Nephron (organoid): ENCODE measurements at regions not wholly inside any gene's neighbourhood (a gene's known extent, or its start where the extent isn't known, plus 50 kb on each side); places are given as distances from the start of the nearest gene placed in this dataset.
"Not testable (repeated sequence)": the region's sequence is repeated elsewhere in the genome, so short reads cannot be mapped to it uniquely, and the experiment has no call there.

ENCODE experiments used
- H3K27ac Mint-ChIP-seq, 3 experiments: 2 replicates each; pipeline ENCODE4 v1.8.0; 2020; ENCODE audit warnings: mixed read lengths in 3 of 3, mild to moderate bottlenecking in 2 of 3, moderate library complexity in 1 of 3
- H3K27me3 Mint-ChIP-seq: 2 replicates; pipeline ENCODE4 v1.8.0; 2021; ENCODE audit warnings: low read depth, mild to moderate bottlenecking, moderate library complexity, mixed read lengths
- H3K36me3 Mint-ChIP-seq: 2 replicates; pipeline ENCODE4 v1.8.0; 2020; ENCODE audit warnings: low read depth, mixed read lengths
- H3K4me1 Mint-ChIP-seq: 2 replicates; pipeline ENCODE4 v1.8.0; 2020; ENCODE audit warnings: mixed read lengths
- H3K4me3 Mint-ChIP-seq, 3 experiments: 2 replicates each; pipeline ENCODE4 v1.8.0; 2020; ENCODE audit warnings: mild to moderate bottlenecking in 3 of 3, mixed read lengths in 3 of 3, moderate library complexity in 2 of 3
- H3K9me3 Mint-ChIP-seq: 2 replicates; pipeline ENCODE4 v1.8.0; 2020; ENCODE audit warnings: mixed read lengths
- CTCF ChIP-seq, 3 experiments: fragments of 200-600 bp; sonication (generic); IDR thresholded peaks; one replicate each; pipeline ENCODE4 v1.5.0; 2021; ENCODE audit warnings: antibody characterized with exemption in 3 of 3; ENCODE audit not compliant: unreplicated experiment in 3 of 3

GRCh38 chr11:42840176-42840829, 471.5 kb upstream of the API5 start:
- Mint-ChIP-seq H3K27ac (peak overlapping the region in 2 of 3 experiments; percentile 16 to 34), H3K27me3 (peaks cover 5% of the 10 kb centered on the region), H3K4me1 (peaks cover 29% of the 10 kb centered on the region), H3K36me3 (no peaks in the 10 kb centered on the region), H3K9me3 (no peaks in the 10 kb centered on the region), H3K4me3 (no peak overlapping the region)
- no peak for TF ChIP-seq CTCF (IDR thresholded peaks at IDR 0.05; ENCODE audit: unreplicated experiment in 3 of 3)

- Mint-ChIP-seq H3K9me3 (no peaks in the 10 kb centered on the region), H3K4me1 (peaks cover 29% of the 10 kb centered on the region), H3K27me3 (peaks cover 5% of the 10 kb centered on the region), H3K27ac (peak overlapping the region in 1 of 3 experiments; percentile 45), H3K36me3 (no peaks in the 10 kb centered on the region), H3K4me3 (no peak overlapping the region)
- no peak for TF ChIP-seq CTCF (IDR thresholded peaks at IDR 0.05; ENCODE audit: unreplicated experiment in 3 of 3)
Observed at GRCh38 chr11:42840860-42841259, 470.9 kb upstream of the API5 start.

- Mint-ChIP-seq H3K36me3 (no peaks in the 10 kb centered on the region), H3K9me3 (no peaks in the 10 kb centered on the region), H3K27me3 (peaks cover 5% of the 10 kb centered on the region), H3K27ac (peak overlapping the region; percentile 20 to 45 (median 45)), H3K4me3 (no peak overlapping the region), H3K4me1 (peaks cover 29% of the 10 kb centered on the region)
- TF ChIP-seq CTCF (IDR thresholded peaks at IDR 0.05; ENCODE audit: unreplicated experiment in 3 of 3): no peak
Observed at GRCh38 chr11:42841556-42841955, 470.2 kb upstream of the API5 start.

- Mint-ChIP-seq H3K4me3 (no peak overlapping the region), H3K27me3 (no peaks in the 10 kb centered on the region), H3K9me3 (no peaks in the 10 kb centered on the region), H3K4me1 (peaks cover 19% of the 10 kb centered on the region), H3K36me3 (no peaks in the 10 kb centered on the region), H3K27ac (peak overlapping the region; percentile 12 to 66 (median 14))
- no peak for TF ChIP-seq CTCF (IDR thresholded peaks at IDR 0.05; ENCODE audit: unreplicated experiment in 3 of 3)
Observed at GRCh38 chr11:42849362-42849761, 462.4 kb upstream of the API5 start.

- H3K27me3 Mint-ChIP-seq: no peaks in the 10 kb centered on the region
- H3K4me1 Mint-ChIP-seq: no peaks in the 10 kb centered on the region
- no peak overlapping the region for H3K4me3 Mint-ChIP-seq
- H3K36me3 Mint-ChIP-seq: no peaks in the 10 kb centered on the region
- H3K27ac Mint-ChIP-seq: no peak overlapping the region
- no peak for TF ChIP-seq CTCF (IDR thresholded peaks at IDR 0.05; ENCODE audit: unreplicated experiment in 3 of 3)
- peaks cover 4% of the 10 kb centered on the region for H3K9me3 Mint-ChIP-seq
Observed at GRCh38 chr11:42857344-42857743, 454.5 kb upstream of the API5 start.

GRCh38 chr11:42870480-42870879, 441.3 kb upstream of the API5 start:
- H3K27ac Mint-ChIP-seq: no peak overlapping the region
- no peaks in the 10 kb centered on the region for H3K27me3 Mint-ChIP-seq
- no peak for TF ChIP-seq CTCF (IDR thresholded peaks at IDR 0.05; ENCODE audit: unreplicated experiment in 3 of 3)
- H3K36me3 Mint-ChIP-seq: peaks cover 4% of the 10 kb centered on the region
- H3K9me3 Mint-ChIP-seq: peaks cover 6% of the 10 kb centered on the region
- H3K4me3 Mint-ChIP-seq: no peak overlapping the region
- no peaks in the 10 kb centered on the region for H3K4me1 Mint-ChIP-seq

GRCh38 chr11:42873800-42874405, 437.9 kb upstream of the API5 start:
- not testable (repeated sequence) for H3K9me3 Mint-ChIP-seq, H3K36me3 Mint-ChIP-seq, H3K4me3 Mint-ChIP-seq, H3K27ac Mint-ChIP-seq, H3K27me3 Mint-ChIP-seq, H3K4me1 Mint-ChIP-seq

- not testable (repeated sequence) for H3K4me3 Mint-ChIP-seq, H3K27me3 Mint-ChIP-seq, H3K27ac Mint-ChIP-seq, H3K36me3 Mint-ChIP-seq, H3K9me3 Mint-ChIP-seq, H3K4me1 Mint-ChIP-seq
Observed at GRCh38 chr11:42881335-42881734, 430.5 kb upstream of the API5 start.
